A549 (cell line): ENCODE measurements at regions not wholly inside any gene's neighbourhood (a gene's known extent, or its start where the extent isn't known, plus 50 kb on each side); places are given as distances from the start of the nearest gene placed in this dataset.

Experiments used
- ATAC-seq, 2 experiments: fragments of 200-7000 bp in 1 of 2; fragments of >200 bp in 1 of 2; cut with Nextera tagmentation in 1 of 2; cut with Tn5 transposase in 1 of 2; 3 replicates each; pipeline versions ENCODE4 v1.8.0 to v1.9.1; 2018 to 2020; ENCODE audit warnings: mild to moderate bottlenecking in 1 of 2, moderate library complexity in 1 of 2
- CTCF ChIA-PET: fragments of 300-600 bp; sonication (Branson Sonifier 250); formaldehyde crosslinking; extraction: SDS; loops from one replicate; lab custom pipeline; 2021; ENCODE audit warnings: antibody characterized with exemption, inconsistent platforms; lab: Yijun Ruan, JAX
- POLR2A ChIA-PET: fragments of 350-600 bp; formaldehyde crosslinking; extraction: SDS; loops from one replicate; lab custom pipeline; 2021; ENCODE audit warnings: antibody characterized with exemption, inconsistent platforms; lab: Yijun Ruan, JAX
- DNase-seq, 2 experiments: peaks; one replicate each; pipeline versions ENCODE4 v3.0.0 to v3.0.0-alpha.2; 2011 to 2016; ENCODE audit warnings: low read depth in 1 of 2, low spot score in 1 of 2
- FAIRE-seq: peaks from 2 replicates; lab custom pipeline; 2011; peaks lifted over from hg19 to GRCh38; lab: Jason Lieb, UNC
- H3K27ac ChIP-seq, 2 experiments: fragments of >200 bp; sonication (Bioruptor Twin); formaldehyde crosslinking; 3 replicates each; pipeline ENCODE4 v1.5.1; 2016 to 2017
- H3K4me1 ChIP-seq: fragments of >200 bp; sonication (Bioruptor Twin); formaldehyde crosslinking; 3 replicates; pipeline ENCODE4 v1.6.1; 2016
- H3K4me2 ChIP-seq: fragments of >200 bp; sonication (Bioruptor Twin); formaldehyde crosslinking; 3 replicates; pipeline ENCODE4 v1.6.1; 2016
- H3K4me3 ChIP-seq: fragments of >200 bp; sonication (Bioruptor Twin); formaldehyde crosslinking; 3 replicates; pipeline ENCODE4 v1.5.1; 2016
- H3K9me3 ChIP-seq: fragments of >200 bp; sonication (Bioruptor Twin); formaldehyde crosslinking; 3 replicates; pipeline ENCODE4 v1.6.1; 2016
- ATOH8 ChIP-seq: fragments of 250-450 bp; sonication (Bioruptor Pico); IDR thresholded peaks from 2 replicates; pipeline ENCODE4 v1.5.0; 2020; ENCODE audit warnings: low read depth, mild to moderate bottlenecking, moderate library complexity
- CBX2 ChIP-seq: fragments of 200-600 bp; sonication (generic); IDR thresholded peaks from 2 replicates; pipeline ENCODE4 v1.6.1; 2016; ENCODE audit warnings: low read depth, mild to moderate bottlenecking, borderline replicate concordance
- CEBPB ChIP-seq, 2 experiments: fragments of >200 bp in 1 of 2; sonication (Bioruptor Twin) in 1 of 2; formaldehyde crosslinking in 1 of 2; IDR thresholded peaks; 2 replicates each; pipeline ENCODE4 v1.6.1; 2012 to 2016
- CTCF ChIP-seq: fragments of >200 bp; sonication (Bioruptor Twin); formaldehyde crosslinking; IDR thresholded peaks from 3 replicates; pipeline ENCODE4 v1.5.1; 2016
- EHMT2 ChIP-seq: fragments of 200-600 bp; sonication (generic); IDR thresholded peaks from 2 replicates; pipeline ENCODE4 v1.6.1; 2016; ENCODE audit warnings: antibody characterized with exemption, low read depth, mild to moderate bottlenecking, moderate library complexity
- FOSL2 ChIP-seq, 2 experiments: fragments of 450-650 bp in 1 of 2; fragments of >200 bp in 1 of 2; sonication (Bioruptor Twin) in 1 of 2; formaldehyde crosslinking; IDR thresholded peaks; 2 replicates each; pipeline versions ENCODE4 v1.5.0 to v1.6.1; 2016 to 2020; ENCODE audit warnings: mild to moderate bottlenecking in 1 of 2, moderate library complexity in 1 of 2
- HOXA7 ChIP-seq: fragments of 250-450 bp; sonication (Bioruptor Pico); IDR thresholded peaks from 2 replicates; pipeline ENCODE4 v1.5.0; 2020; ENCODE audit warnings: mild to moderate bottlenecking, moderate library complexity
- HOXB5 ChIP-seq: fragments of 250-450 bp; sonication (Bioruptor Pico); IDR thresholded peaks from 2 replicates; pipeline ENCODE4 v1.5.0; 2020; ENCODE audit warnings: mild to moderate bottlenecking, moderate library complexity
- KDM1A ChIP-seq: fragments of 200-600 bp; sonication (generic); IDR thresholded peaks from 2 replicates; pipeline ENCODE4 v1.6.1; 2016; ENCODE audit warnings: low read depth, mild to moderate bottlenecking
- MAFK ChIP-seq: fragments of 450-650 bp; IDR thresholded peaks from 2 replicates; pipeline ENCODE4 v1.6.1; 2014; ENCODE audit not compliant: partially characterized antibody
- NR3C1 ChIP-seq: fragments of >200 bp; sonication (Bioruptor Twin); formaldehyde crosslinking; IDR thresholded peaks from 3 replicates; pipeline ENCODE4 v1.6.1; 2017
- PHF8 ChIP-seq: fragments of 200-600 bp; sonication (generic); IDR thresholded peaks from 2 replicates; pipeline ENCODE4 v1.6.1; 2016; ENCODE audit warnings: low read depth, mild to moderate bottlenecking, antibody characterized with exemption, moderate library complexity, borderline replicate concordance
- POLR2AphosphoS2 ChIP-seq: conservative IDR thresholded peaks from 2 replicates; pipeline ENCODE4 v1.6.1; 2012; ENCODE audit warnings: low read length, improper control_type of control experiment, inconsistent platforms
- RCOR1 ChIP-seq: fragments of 150-350 bp; IDR thresholded peaks from 2 replicates; pipeline ENCODE4 v1.6.1; 2014; ENCODE audit warnings: antibody characterized with exemption, low read length, low read depth
- RFX5 ChIP-seq: fragments of 450-650 bp; IDR thresholded peaks from 2 replicates; pipeline ENCODE4 v1.7.1; 2014; ENCODE audit warnings: antibody characterized with exemption, mild to moderate bottlenecking, moderate library complexity
- RNF2 ChIP-seq: fragments of 200-600 bp; sonication (generic); IDR thresholded peaks from 2 replicates; pipeline ENCODE4 v1.6.1; 2016; ENCODE audit warnings: low read depth, mild to moderate bottlenecking, antibody characterized with exemption, moderate library complexity, borderline replicate concordance
- SMC3 ChIP-seq: fragments of >200 bp; sonication (Bioruptor Twin); formaldehyde crosslinking; IDR thresholded peaks from 3 replicates; pipeline ENCODE4 v1.6.1; 2018; ENCODE audit warnings: inconsistent platforms
- SREBF2 ChIP-seq: fragments of 450-650 bp; IDR thresholded peaks from 2 replicates; pipeline ENCODE4 v1.6.1; 2014; ENCODE audit warnings: mild to moderate bottlenecking, moderate library complexity
- TFCP2L1 ChIP-seq: fragments of 250-450 bp; sonication (Bioruptor Pico); IDR thresholded peaks from 2 replicates; pipeline ENCODE4 v1.5.0; 2021; ENCODE audit warnings: mild to moderate bottlenecking
- ZC3H11A ChIP-seq: fragments of 450-650 bp; IDR thresholded peaks from 2 replicates; pipeline ENCODE4 v1.6.1; 2014; ENCODE audit warnings: antibody characterized with exemption, mild to moderate bottlenecking
- ZNF302 ChIP-seq: fragments of 250-450 bp; sonication (Bioruptor Pico); IDR thresholded peaks from 2 replicates; pipeline ENCODE4 v1.9.0; 2021; ENCODE audit warnings: inconsistent platforms, mild to moderate bottlenecking, moderate library complexity
- WGBS: methylation state at CpG from one replicate; pipeline ENCODE4 v1.1.6; 2017; ENCODE audit errors: missing lambda C conversion rate; 5-methylcytosine and 5-hydroxymethylcytosine counted together

GRCh38 chr20:52577696-52578095 lies 386.1 kb upstream of the ZFP64 start:
- H3K4me2 ChIP-seq, result no peak overlapping the region
- CTCF ChIA-PET, result interaction anchor here (0.6 kb wide), 1 partner anchor 92 kb away, joined by 3 read pairs; no protein-coding TSS in a partner anchor
- POLR2A ChIA-PET, result no interaction called here
- no peak for ATAC-seq
- no peak overlapping the region for H3K27ac ChIP-seq
- H3K4me3 ChIP-seq, result no peak overlapping the region
- FAIRE-seq, result no peak
- no peaks in the 10 kb centered on the region for H3K9me3 ChIP-seq
- no peaks in the 10 kb centered on the region for H3K4me1 ChIP-seq
- TF ChIP-seq ATOH8 (CRISPR knock-in tag), result no peak
- TF ChIP-seq RCOR1, result no peak
- TF ChIP-seq RFX5, result no peak
- no peak for TF ChIP-seq TFCP2L1 (CRISPR knock-in tag)
- no peak for TF ChIP-seq KDM1A
- no peak for TF ChIP-seq HOXA7
- no peak for TF ChIP-seq CBX2
- TF ChIP-seq PHF8, result no peak
- no peak for TF ChIP-seq POLR2AphosphoS2
- no peak for TF ChIP-seq EHMT2
- no peak for TF ChIP-seq ZNF302 (CRISPR knock-in tag)
- 20% methylated on average over 3 of the region's 3 CpGs for WGBS
- DNase-seq, result no peak

GRCh38 chr20:52572687-52573086 lies 381.1 kb upstream of the ZFP64 start:
- Histone ChIP-seq H3K4me1 (no peaks in the 10 kb centered on the region), H3K4me2 (no peak overlapping the region), H3K4me3 (no peak overlapping the region), H3K27ac (no peak overlapping the region), H3K9me3 (no peaks in the 10 kb centered on the region)
- ChIA-PET CTCF (no interaction called here), POLR2A (no interaction called here)
- FAIRE-seq, result no peak
- ATAC-seq, result no peak
- TF ChIP-seq NR3C1, result no peak
- TF ChIP-seq SMC3, result no peak
- TF ChIP-seq RNF2, result no peak
- no peak for TF ChIP-seq HOXB5 (CRISPR knock-in tag)
- WGBS, result 4% methylated on average over 1 of the region's 1 CpG
- DNase-seq, result no peak

- Histone ChIP-seq H3K4me3 (no peak overlapping the region), H3K4me1 (no peaks in the 10 kb centered on the region), H3K4me2 (no peak overlapping the region), H3K27ac (no peak overlapping the region), H3K9me3 (no peaks in the 10 kb centered on the region)
- FAIRE-seq, result no peak
- WGBS, result 9% methylated on average over 3 of the region's 3 CpGs
- no peak for ATAC-seq
- POLR2A ChIA-PET, result no interaction called here
- no peak for DNase-seq
- CTCF ChIA-PET, result no interaction called here
- TF ChIP-seq TFCP2L1 (CRISPR knock-in tag) (no peak), MAFK (no peak), ZC3H11A (no peak), FOSL2 (IDR thresholded peaks at IDR 0.05) (no peak), FOSL2 (CRISPR knock-in tag; IDR thresholded peaks at IDR 0.05) (no peak), SREBF2 (no peak), CEBPB (IDR thresholded peaks at IDR 0.05) (no peak)
Observed at GRCh38 chr20:52569201-52569600, 377.6 kb upstream of the ZFP64 start.

- POLR2A ChIA-PET, result no interaction called here
- 0% methylated on average over 2 of the region's 2 CpGs for WGBS
- no peak overlapping the region for H3K4me2 ChIP-seq
- no peak overlapping the region for H3K4me3 ChIP-seq
- no peak for DNase-seq
- ATAC-seq, result no peak
- H3K4me1 ChIP-seq, result no peaks in the 10 kb centered on the region
- no peak overlapping the region for H3K27ac ChIP-seq
- TF ChIP-seq CTCF (no peak), FOSL2 (IDR thresholded peaks at IDR 0.05) (no peak), FOSL2 (CRISPR knock-in tag; IDR thresholded peaks at IDR 0.05) (no peak)
- H3K9me3 ChIP-seq, result no peaks in the 10 kb centered on the region
- CTCF ChIA-PET, result no interaction called here
- FAIRE-seq, result no peak
Observed at GRCh38 chr20:52565614-52566013, 374.0 kb upstream of the ZFP64 start.
